HAP-1 (cell line): ENCODE measurements at regions not wholly inside any gene's neighbourhood (a gene's known extent, or its start where the extent isn't known, plus 50 kb on each side); places are given as distances from the start of the nearest gene placed in this dataset.
A peak's percentile ranks its signal among the peaks of the same experiment; 100 is the strongest.

Source experiments
- DNase-seq, 2 experiments: peaks; one replicate each; pipeline ENCODE4 v3.0.0-alpha.2; 2016 to 2020; ENCODE audit warnings: low spot score in 2 of 2
- H3K27me3 ChIP-seq: fragments of 250-450 bp; sonication (Bioruptor Pico); 2 replicates; pipeline ENCODE4 v1.5.1; 2020; ENCODE audit warnings: low read depth, mild to moderate bottlenecking, moderate library complexity
- H3K36me3 ChIP-seq: fragments of 250-450 bp; sonication (Bioruptor Pico); replicated peaks from 2 replicates; pipeline ENCODE4 v1.5.1; 2020; ENCODE audit warnings: mild to moderate bottlenecking
- H3K4me1 ChIP-seq: fragments of 250-450 bp; sonication (Bioruptor Pico); 2 replicates; pipeline ENCODE4 v1.5.1; 2020; ENCODE audit warnings: mild to moderate bottlenecking
- H3K4me3 ChIP-seq: fragments of 250-450 bp; sonication (Bioruptor Pico); 2 replicates; pipeline ENCODE4 v1.5.1; 2020; ENCODE audit warnings: mild to moderate bottlenecking, moderate library complexity
- H3K9me3 ChIP-seq: fragments of 250-450 bp; sonication (Bioruptor Pico); 2 replicates; pipeline ENCODE4 v1.5.1; 2020; ENCODE audit warnings: mild to moderate bottlenecking, moderate library complexity
- in situ Hi-C: fragments of 300-500 bp; cut with MboI; formaldehyde crosslinking; loops from 3 replicates; pipeline ENCODE4 v1.14.3; 2020; ENCODE audit warnings: low sequenced_read_pairs, inconsistent platforms, mixed read lengths

DNA sequence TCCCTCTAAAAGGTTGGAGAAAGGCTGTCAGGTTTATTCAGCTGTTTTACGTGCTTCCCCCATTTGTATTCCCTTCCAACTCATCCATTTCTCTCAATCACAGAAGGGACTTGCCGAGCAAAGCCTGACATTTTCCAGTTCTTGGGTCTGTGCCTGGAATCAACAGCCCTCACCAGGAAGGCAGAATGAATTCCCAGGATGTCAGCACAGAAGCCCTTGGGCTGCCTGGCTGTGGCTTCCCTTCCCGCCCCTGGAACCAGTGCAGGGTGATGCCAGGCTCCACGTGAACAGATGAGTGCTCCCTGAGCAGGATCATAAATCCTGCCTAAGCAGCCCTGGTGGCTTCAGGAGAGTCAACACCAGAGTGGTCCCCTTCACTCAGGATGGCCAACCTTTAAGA, 86.1 kb upstream of the CD83 start:
- no peak overlapping the region for H3K4me3 ChIP-seq
- H3K4me1 ChIP-seq, result no peaks in the 10 kb centered on the region
- H3K27me3 ChIP-seq, result no peaks in the 10 kb centered on the region
- DNase-seq, result no peak
- H3K36me3 ChIP-seq, result no peaks in the 10 kb centered on the region
- in situ Hi-C loops, result no loop called here
- H3K9me3 ChIP-seq, result no peaks in the 10 kb centered on the region

DNA sequence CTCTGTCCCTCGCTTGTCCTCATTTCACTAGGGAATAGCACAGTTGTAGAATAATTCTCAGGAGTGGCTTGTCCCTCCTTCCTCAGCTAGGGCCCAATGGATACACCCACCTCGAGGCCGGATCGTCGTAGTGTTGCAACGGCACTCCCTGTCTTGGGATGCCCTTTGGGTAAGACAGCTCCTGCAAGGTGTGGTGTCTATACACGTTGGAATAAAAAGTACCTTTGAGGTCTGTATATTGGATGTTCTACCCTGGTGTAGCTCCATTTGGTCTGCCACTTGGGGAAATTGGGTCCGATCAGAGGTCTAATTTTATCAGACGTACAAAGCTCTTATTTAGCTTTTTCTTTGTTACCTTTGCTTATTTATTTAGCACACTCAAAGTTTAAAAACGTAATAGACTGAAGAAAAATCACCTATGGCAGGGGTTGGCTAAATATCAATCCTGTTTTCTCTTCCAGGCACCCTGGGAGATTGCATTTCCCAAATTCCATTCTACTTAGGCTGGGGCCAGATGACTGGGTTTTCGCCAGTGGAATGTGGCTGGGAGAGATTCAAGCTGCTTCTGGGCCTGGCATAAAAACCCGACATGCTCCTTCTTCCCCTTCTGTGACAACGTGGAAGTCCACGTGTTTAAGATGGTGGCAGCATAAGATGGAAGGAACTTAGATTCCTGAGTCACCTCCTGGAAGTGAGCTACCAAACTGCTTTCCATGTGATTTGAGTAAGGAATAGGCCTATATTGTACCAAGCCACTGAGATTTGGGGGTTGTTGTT, 82.3 kb upstream of the CD83 start:
- 0 out of 2 replicates have a peak, but pooled peaks cover 2% of the 10 kb centered on the region for H3K27me3 ChIP-seq
- H3K36me3 ChIP-seq, result no peaks in the 10 kb centered on the region
- in situ Hi-C loops, result no loop called here
- no peaks in the 10 kb centered on the region for H3K9me3 ChIP-seq
- DNase-seq, result no peak
- no peaks in the 10 kb centered on the region for H3K4me1 ChIP-seq
- H3K4me3 ChIP-seq, result no peak overlapping the region

DNA sequence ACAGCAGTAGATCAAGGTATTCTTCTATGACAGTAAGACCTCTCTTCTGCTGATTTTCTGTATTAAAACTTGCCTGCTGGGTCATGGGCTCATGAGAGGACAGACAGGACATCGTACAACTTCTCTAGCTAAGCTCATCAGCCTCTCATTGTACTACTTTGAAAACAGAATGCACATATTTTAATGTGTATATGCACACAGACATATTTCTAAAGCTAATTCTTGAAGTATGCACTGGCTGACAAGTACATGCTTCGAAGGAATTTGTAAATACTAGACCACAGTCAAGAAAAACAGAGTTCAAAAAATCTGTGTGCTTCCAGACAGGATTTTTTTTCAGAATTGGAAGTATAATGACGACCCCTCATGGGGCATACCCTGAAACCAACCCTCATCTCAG, 81.7 kb upstream of the CD83 start:
- Histone ChIP-seq H3K9me3 (no peaks in the 10 kb centered on the region), H3K4me1 (no peaks in the 10 kb centered on the region), H3K36me3 (no peaks in the 10 kb centered on the region), H3K27me3 (0 out of 2 replicates have a peak, but pooled peaks cover 2% of the 10 kb centered on the region), H3K4me3 (no peak overlapping the region)
- no peak for DNase-seq
- in situ Hi-C loops, result no loop called here

- H3K4me3 ChIP-seq, result no peak overlapping the region
- no peaks in the 10 kb centered on the region for H3K36me3 ChIP-seq
- DNase-seq, result no peak
- no peaks in the 10 kb centered on the region for H3K4me1 ChIP-seq
- H3K27me3 ChIP-seq, result 0 out of 2 replicates have a peak, but pooled peaks cover 2% of the 10 kb centered on the region
- no peaks in the 10 kb centered on the region for H3K9me3 ChIP-seq
- in situ Hi-C loops, result no loop called here
These were observed 80.7 kb upstream of the CD83 start for GRCh38 chr6:14036911-14037310.

- DNase-seq, result no peak
- no peaks in the 10 kb centered on the region for H3K36me3 ChIP-seq
- no peaks in the 10 kb centered on the region for H3K4me1 ChIP-seq
- H3K27me3 ChIP-seq, result 0 out of 2 replicates have a peak, but pooled peaks cover 2% of the 10 kb centered on the region
- H3K4me3 ChIP-seq, result no peak overlapping the region
- in situ Hi-C loops, result no loop called here
- no peaks in the 10 kb centered on the region for H3K9me3 ChIP-seq
These were observed 79.9 kb upstream of the CD83 start for GRCh38 chr6:14037402-14038277.

- in situ Hi-C loops, result no loop called here
- DNase-seq, result no peak
- Histone ChIP-seq H3K36me3 (no peaks in the 10 kb centered on the region), H3K4me3 (no peak overlapping the region), H3K27me3 (0 out of 2 replicates have a peak, but pooled peaks cover 2% of the 10 kb centered on the region), H3K4me1 (no peaks in the 10 kb centered on the region), H3K9me3 (no peaks in the 10 kb centered on the region)
These were observed 78.8 kb upstream of the CD83 start for GRCh38 chr6:14038467-14039437.

DNA sequence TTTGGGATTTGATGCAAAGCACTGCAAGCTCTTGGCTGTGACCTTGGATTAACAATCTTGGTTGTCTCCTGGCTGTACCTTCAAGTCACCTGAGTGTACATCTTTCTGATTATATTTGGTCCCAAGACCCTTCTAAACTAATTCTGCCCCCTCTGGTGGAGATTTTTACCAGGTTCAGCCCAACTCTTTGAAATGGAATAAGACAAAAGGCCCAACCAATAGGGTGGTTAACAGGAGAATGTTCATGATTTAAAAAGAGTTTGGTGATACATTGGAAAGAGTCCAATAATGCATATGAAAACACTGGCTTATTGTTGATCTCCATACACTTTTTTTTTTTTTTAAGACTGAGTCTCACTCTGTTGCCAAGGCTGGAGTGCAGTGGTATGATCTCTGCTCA, 77.5 kb upstream of the CD83 start:
- H3K4me3 ChIP-seq, result no peak overlapping the region
- DNase-seq, result no peak
- no peaks in the 10 kb centered on the region for H3K4me1 ChIP-seq

DNA sequence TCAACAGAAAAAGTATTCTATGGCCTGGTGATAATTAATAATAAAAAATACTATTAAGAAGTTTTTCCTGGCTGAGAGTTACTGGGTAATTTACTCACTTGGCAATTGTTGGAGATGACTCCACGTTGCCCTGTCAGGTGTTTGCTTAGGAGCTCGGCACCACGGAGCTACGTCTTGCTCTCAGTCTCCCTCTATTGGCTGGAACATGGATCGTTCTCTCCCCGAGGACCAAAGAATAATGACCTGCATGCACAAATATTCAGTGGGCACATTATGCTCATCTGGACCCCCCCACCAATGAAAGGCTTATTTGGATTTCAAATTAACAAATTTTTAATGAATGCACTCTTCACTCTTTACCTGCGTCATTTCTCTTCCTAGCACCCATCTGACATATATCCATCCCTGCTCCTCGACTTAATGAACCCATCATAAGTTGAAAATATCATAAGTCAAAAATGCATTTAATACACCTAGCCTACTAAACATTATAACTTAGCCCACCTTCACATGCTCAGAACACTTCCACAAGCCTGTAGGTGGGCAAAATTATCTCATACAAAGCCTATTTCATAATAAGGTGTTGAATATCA, 71.0 kb upstream of the CD83 start:
- no peak overlapping the region for H3K4me3 ChIP-seq
- H3K4me1 ChIP-seq, result no peaks in the 10 kb centered on the region
- H3K36me3 ChIP-seq, result no peaks in the 10 kb centered on the region
- in situ Hi-C loops, result no loop called here
- H3K9me3 ChIP-seq, result no peaks in the 10 kb centered on the region
- peak; percentile 52 to 70 for DNase-seq
- no peaks in the 10 kb centered on the region for H3K27me3 ChIP-seq

More for the DNA sequence above, 77.5 kb upstream of the CD83 start:
- 0 out of 2 replicates have a peak, but pooled peaks cover 2% of the 10 kb centered on the region for H3K27me3 ChIP-seq
- no peaks in the 10 kb centered on the region for H3K9me3 ChIP-seq
- H3K36me3 ChIP-seq, result no peaks in the 10 kb centered on the region
- in situ Hi-C loops, result no loop called here

- H3K9me3 ChIP-seq, result no peaks in the 10 kb centered on the region
- in situ Hi-C loops, result no loop called here
- DNase-seq, result no peak
- H3K27me3 ChIP-seq, result no peaks in the 10 kb centered on the region
- no peaks in the 10 kb centered on the region for H3K36me3 ChIP-seq
- no peak overlapping the region for H3K4me3 ChIP-seq
- no peaks in the 10 kb centered on the region for H3K4me1 ChIP-seq
These were observed 70.3 kb upstream of the CD83 start for GRCh38 chr6:14047151-14047740.

DNA sequence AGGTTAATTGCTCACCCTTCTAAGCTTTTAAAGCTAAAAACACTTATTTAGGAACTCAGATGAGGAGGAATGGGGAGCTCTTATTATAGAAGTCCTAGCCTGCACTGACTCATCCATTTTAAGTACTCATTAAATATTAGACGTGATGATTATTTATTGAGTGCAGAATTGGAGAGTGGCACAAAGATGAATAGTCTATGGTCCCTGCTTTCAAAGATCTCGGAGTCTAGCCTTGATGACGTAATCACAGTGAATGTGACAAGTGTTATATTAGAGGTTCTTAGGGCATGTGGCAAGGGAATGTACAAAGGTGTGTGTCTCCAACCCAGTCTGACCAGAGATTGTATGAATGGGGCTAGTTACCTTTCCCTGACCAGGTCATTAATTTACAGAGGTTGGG, 68.7 kb upstream of the CD83 start:
- DNase-seq, result no peak
- Histone ChIP-seq H3K27me3 (no peaks in the 10 kb centered on the region), H3K9me3 (no peaks in the 10 kb centered on the region), H3K4me3 (no peak overlapping the region), H3K4me1 (no peaks in the 10 kb centered on the region), H3K36me3 (no peaks in the 10 kb centered on the region)
- in situ Hi-C loops, result no loop called here

GRCh38 chr6:14051355-14051754, 66.2 kb upstream of the CD83 start:
- no peaks in the 10 kb centered on the region for H3K4me1 ChIP-seq
- no peak for DNase-seq
- no peaks in the 10 kb centered on the region for H3K36me3 ChIP-seq
- in situ Hi-C loops, result loop anchor here (25.0 kb wide), 1 partner anchor 714 kb away; the partner anchor contains the start of gene TBC1D7
- no peak overlapping the region for H3K4me3 ChIP-seq
- no peaks in the 10 kb centered on the region for H3K9me3 ChIP-seq
- H3K27me3 ChIP-seq, result no peaks in the 10 kb centered on the region

DNA sequence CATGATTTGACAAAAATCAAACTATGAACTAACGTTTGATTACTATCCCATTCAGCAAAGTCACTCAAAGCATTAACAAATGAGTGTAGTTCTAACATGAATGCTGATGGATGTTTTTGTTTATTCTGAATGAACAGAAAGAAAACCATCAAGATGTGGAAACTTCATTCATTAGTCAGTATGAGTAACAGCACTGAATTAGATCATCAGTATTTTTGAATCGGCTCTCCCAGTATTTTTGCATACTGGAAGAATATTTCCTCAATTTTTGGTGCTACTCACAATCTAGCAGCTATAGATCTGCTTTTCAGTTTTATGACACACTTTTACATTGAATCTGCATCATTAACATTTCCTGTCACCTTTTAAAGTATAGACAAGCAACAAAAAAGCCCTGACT, 63.8 kb upstream of the CD83 start:
- Histone ChIP-seq H3K4me1 (no peaks in the 10 kb centered on the region), H3K9me3 (no peaks in the 10 kb centered on the region; the same call in 1 of the 2 replicates), H3K36me3 (no peaks in the 10 kb centered on the region), H3K4me3 (no peak overlapping the region), H3K27me3 (no peaks in the 10 kb centered on the region)
- in situ Hi-C loops, result loop anchor here (25.0 kb wide), 1 partner anchor 717 kb away; the partner anchor contains the start of gene TBC1D7
- no peak for DNase-seq
